GM12865 (cell line): ENCODE measurements at regions not wholly inside any gene's neighbourhood (a gene's known extent, or its start where the extent isn't known, plus 50 kb on each side); places are given as distances from the start of the nearest gene placed in this dataset.

ENCODE experiments used
- DNase-seq: peaks from one replicate; pipeline ENCODE4 v3.0.0; 2010; ENCODE audit warnings: low read depth
- H3K4me3 ChIP-seq: 2 replicates; pipeline ENCODE4 v1.5.1; 2011; ENCODE audit warnings: mild to moderate bottlenecking, low read depth, low read length, control low read depth
- CTCF ChIP-seq: IDR thresholded peaks from 2 replicates; pipeline ENCODE4 v1.5.1; 2011; ENCODE audit warnings: low read length, control low read depth, low read depth, inconsistent platforms; ENCODE audit not compliant: insufficient read depth; ENCODE audit errors: missing control alignments

- TF ChIP-seq CTCF: no peak
- DNase-seq: no peak
- H3K4me3 ChIP-seq: no peak overlapping the region
Measured at GRCh38 chr13:80547341-80547740, 206.4 kb upstream of the SPRY2 start.

- no peak for TF ChIP-seq CTCF
- H3K4me3 ChIP-seq: no peak overlapping the region
- DNase-seq: no peak
Measured at GRCh38 chr13:80533175-80533574, 192.2 kb upstream of the SPRY2 start.

GRCh38 chr13:80530902-80531301 is 190.0 kb upstream of the SPRY2 start:
- no peak for TF ChIP-seq CTCF
- no peak overlapping the region for H3K4me3 ChIP-seq
- no peak for DNase-seq

GRCh38 chr13:80530191-80530590 is 189.3 kb upstream of the SPRY2 start:
- DNase-seq: no peak
- no peak for TF ChIP-seq CTCF
- H3K4me3 ChIP-seq: no peak overlapping the region

- no peak overlapping the region for H3K4me3 ChIP-seq
- no peak for DNase-seq
- TF ChIP-seq CTCF: no peak
Measured at GRCh38 chr13:80529734-80530133, 188.8 kb upstream of the SPRY2 start.

- DNase-seq: no peak
- no peak for TF ChIP-seq CTCF
- H3K4me3 ChIP-seq: no peak overlapping the region
Measured at GRCh38 chr13:80528733-80529132, 187.8 kb upstream of the SPRY2 start.

- no peak for DNase-seq
- no peak overlapping the region for H3K4me3 ChIP-seq
- TF ChIP-seq CTCF: no peak
Measured at GRCh38 chr13:80527400-80527799, 186.5 kb upstream of the SPRY2 start.
